ENCODE measurements at regions not wholly inside any gene's neighbourhood (a gene's known extent, or its start where the extent isn't known, plus 50 kb on each side); places are given as distances from the start of the nearest gene placed in this dataset.
"Not testable (repeated sequence)": the region's sequence is repeated elsewhere in the genome, so short reads cannot be mapped to it uniquely, and the experiment has no call there.

DNA sequence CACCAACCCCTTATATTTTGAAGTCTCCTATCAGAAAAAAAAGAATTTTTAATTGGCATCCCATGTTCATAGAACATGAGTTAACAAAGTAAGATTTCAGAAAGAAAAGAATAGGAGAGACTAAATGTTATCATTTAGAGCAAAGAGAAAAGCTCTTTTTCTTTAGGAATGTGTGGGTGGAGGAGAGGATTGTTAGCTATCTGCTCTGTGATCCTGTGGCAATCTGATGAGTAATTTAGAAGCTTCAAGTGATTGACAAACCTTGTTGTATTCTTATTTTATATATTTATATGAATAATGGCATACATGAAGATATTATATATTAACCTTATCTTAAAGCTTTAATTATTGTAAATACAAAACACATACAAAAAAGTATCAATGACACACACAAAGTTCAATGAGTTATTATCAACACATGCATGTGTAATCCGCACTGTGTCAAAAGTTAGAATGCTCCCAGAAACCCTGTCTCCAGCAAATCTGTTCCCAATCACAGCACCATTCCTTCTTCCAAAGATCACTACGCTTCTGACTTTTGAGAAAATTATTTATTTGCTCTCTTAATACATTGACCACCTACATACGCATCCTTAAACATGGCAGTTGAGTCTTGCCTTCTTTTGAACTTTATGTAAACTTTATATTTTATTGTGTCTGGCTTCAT is 907.4 kb downstream of the MCTP2 start:
- DNase-seq (ENCODE audit: low read depth) = no peak

DNA sequence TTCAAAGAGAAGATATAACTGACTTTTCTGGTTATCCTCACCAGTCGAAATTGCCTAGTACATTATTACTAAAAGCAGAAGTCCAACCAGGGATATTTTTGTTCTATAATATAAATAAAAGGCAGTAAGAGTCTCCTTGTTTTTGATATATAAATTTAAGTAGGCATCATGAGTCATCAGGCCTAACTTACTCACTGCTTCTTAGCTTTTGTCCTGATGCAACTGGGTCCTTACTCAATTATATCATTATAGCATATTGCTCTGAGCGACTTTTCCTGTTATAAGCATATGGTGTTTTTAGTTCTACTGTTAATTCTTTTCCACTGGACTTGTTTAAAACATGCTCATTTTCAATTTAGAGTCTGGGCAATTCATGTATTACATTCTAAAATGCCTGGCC is 910.1 kb downstream of the MCTP2 start:
- peak; percentile 38 for DNase-seq (ENCODE audit: low read depth)

DNA sequence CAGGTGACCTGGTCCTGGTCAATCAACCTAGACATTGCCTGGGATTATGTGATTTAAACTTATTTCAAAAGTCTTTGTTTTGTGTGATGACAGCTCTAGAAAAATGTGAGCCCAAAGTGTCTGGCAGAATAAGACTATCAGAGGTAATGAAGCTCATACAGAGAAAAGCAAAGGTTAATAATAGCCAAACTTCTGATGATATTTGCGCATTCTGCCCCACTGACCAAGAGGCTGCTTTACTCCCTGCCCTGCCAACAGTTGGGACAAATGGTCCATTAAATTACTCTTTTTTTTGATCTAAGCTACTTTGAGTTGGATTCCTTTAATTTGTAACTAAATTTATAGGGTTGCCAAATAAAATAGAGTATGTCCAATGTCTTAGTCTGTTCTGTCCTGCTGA is 911.2 kb downstream of the MCTP2 start:
- DNase-seq (ENCODE audit: low read depth) = no peak

DNA sequence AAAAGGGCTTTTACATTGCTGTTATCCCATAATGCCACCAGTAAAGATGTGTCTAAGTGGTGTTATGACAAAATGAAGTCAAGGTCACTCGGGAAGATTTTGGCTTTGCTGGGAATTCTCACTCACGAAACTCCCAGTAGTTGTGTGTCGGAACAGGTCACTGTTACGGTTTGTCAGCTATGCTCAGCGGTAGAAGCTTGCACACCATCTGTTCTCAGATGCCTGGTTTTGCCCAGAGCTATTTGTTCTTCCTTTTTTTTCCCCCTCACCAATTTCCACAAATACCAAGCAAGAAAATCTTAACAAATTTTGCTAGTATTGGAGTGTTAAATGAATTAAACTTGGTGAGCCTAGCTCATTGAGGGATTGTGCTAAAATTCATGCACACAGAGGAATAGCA is 915.1 kb downstream of the MCTP2 start:
- DNase-seq (ENCODE audit: low read depth) = no peak

DNA sequence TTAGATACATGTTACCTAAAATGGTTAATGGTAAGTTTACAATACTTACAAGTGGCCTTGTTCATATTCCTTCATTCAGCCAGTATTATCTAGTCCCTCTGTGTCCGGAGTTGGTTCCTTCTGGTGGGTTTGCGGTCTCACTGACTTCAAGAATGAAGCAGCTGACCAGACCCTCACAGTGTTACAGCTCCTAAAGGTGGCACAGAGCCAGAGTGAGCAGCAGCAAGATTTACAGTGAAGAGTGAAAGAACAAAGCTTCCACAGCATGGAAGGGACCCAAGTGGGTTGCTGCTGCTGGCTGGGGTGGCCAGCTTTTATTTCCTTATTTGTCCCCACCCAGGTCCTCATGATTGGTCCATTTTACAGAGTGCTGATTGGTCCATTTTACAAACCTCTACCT is 916.8 kb downstream of the MCTP2 start:
- no peak for DNase-seq (ENCODE audit: low read depth)

DNA sequence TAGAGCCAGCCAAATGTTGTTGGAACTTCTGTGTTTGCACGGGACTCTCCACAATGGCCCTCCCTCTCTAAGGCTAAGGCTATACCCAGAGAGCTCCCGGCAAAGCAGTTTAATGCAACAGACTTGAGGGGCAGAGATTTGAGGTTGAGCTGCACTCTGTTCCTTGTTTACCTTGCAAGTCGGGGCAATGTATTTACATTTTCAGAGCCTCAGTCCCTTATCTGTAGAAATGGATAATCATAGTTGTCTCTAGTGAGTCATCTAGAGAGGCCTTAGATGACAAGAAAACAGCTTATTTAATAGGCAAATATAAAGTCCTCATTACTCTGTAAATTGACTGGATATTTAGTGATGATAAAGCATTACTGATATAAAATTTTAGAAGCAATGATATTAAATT is 917.7 kb downstream of the MCTP2 start:
- DNase-seq (ENCODE audit: low read depth) = no peak

DNA sequence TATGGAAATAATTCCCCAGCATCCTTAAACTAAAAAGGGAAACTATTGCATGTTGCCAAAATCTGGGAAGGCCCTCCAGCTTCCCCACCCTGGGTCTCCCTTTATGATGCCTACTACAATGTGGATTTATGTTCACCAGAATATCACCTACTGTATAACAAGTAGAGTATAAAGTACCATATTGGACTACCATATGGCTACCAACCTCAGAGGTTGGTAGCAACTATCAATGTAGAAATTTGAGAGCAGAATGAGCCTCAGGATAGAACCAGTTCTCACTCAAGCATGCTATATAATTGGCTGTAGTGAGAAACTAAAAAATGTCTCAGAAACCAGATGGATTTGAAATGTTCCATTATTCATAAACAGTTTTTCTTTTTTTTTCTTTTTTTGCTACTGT is 918.4 kb downstream of the MCTP2 start:
- no peak for DNase-seq (ENCODE audit: low read depth)

DNA sequence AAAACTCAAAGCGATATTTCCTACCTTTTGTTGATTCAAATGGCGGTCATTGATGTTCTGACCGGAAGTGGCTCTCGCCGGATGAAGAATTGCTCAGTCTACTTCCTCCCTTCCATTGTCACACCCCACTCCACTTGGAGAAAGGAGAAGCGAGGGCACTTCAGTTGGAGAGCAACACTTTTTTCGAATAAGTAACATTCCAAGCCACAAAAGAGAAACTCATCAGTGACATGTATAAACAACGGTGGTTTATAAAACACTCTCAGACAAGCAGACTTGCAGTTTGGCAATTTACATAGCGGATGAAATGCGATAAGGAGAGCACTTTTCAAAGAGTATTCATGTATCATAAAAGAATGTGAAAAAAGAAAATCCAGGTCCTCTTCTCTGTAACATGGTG is 919.1 kb downstream of the MCTP2 start:
- no peak for DNase-seq (ENCODE audit: low read depth)

DNA sequence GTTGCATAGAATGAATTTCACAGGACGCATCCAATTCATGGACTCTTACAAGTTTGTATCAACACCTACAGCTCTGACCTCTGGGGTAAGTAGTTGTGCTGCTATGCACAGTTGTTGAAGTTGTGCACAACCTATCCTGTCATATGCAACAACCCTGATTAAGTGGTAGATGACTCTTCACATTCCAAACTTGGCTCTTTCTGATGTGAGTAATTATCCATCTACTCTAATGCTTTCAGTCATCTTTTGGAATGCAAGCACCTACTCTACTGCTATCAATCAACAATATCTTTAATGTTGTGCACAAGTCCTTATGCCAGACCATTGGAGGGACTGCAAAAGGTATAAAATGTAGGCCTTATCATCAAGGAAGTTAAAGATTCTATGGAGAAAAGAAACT is 921.4 kb downstream of the MCTP2 start:
- DNase-seq (ENCODE audit: low read depth) = no peak

DNA sequence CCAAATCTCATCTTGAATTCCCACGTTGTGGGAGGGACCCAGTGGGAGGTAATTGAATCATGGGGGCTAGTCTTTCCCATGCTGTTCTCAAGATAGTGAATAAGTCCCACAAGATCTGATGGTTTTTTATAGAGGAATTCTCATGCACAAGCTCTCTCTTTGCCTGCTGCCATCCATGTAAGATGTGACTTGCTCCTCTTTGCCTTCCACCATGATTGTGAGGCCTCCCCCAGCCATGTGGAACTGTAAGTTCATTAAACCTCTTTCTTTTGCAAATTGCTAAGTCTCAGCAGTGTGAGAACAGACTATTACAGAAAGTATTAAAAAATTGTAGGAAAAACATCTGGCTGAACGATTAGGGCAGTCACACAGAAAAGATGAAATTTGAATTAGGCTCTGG is 921.8 kb downstream of the MCTP2 start:
- DNase-seq (ENCODE audit: low read depth) = not testable (repeated sequence)

DNA sequence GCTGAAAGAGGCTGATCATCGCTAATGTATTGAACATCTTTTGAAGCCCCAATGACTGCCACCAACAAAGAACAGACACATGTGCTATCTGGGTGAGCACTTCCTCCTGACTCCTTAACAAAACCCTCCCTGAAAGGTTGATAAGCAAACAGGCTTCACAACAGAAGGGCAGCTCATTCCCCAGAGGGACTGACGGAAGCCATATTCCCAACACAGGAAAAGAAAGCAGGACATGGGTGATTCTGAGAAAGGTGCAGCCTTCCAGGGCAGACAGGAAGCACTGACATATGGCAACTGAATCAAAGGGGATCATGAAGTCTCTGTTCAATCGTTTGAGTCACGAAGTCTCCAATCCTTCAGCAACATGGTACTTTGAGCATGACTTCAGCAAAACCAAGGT is 929.0 kb downstream of the MCTP2 start:
- DNase-seq (ENCODE audit: low read depth) = no peak

DNA sequence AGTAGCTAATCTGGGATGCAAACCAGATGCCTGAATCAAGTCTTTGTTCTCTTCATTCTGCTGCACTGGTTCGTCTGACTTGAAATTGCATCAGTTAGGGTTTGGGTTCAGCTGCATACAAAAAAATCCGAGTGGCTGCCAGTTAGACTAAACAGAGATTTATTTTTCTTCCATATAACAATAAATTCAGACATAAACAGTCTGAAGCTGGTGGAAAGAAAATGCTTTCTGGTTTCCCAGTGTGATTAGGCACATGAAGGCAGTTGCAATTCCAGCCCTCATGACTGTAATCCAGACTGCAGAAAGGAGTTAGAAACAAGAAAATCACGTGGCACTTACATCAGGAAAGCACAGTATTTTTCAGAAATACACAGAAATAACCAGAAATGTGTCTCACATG is 930.7 kb downstream of the MCTP2 start:
- DNase-seq (ENCODE audit: low read depth) = no peak

DNA sequence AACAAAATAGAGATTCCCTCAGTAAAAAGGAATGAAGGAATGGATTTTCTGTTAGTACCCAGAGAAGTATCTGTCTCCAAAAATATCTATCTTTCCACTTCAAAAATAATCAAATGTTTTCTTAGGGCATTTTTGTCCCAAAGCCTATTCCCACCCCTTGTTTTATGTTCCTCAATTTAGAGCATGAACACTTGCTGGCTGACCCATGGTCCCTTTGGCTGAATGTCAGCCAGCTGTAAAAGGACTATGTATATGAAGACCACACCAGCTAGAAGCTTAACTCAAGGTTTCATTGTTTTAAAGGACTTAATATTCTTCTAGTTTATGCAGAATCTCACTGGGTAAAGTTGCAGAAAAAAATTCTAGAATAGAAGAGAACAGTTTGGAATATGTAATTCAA is 931.2 kb downstream of the MCTP2 start:
- DNase-seq (ENCODE audit: low read depth) = no peak

DNA sequence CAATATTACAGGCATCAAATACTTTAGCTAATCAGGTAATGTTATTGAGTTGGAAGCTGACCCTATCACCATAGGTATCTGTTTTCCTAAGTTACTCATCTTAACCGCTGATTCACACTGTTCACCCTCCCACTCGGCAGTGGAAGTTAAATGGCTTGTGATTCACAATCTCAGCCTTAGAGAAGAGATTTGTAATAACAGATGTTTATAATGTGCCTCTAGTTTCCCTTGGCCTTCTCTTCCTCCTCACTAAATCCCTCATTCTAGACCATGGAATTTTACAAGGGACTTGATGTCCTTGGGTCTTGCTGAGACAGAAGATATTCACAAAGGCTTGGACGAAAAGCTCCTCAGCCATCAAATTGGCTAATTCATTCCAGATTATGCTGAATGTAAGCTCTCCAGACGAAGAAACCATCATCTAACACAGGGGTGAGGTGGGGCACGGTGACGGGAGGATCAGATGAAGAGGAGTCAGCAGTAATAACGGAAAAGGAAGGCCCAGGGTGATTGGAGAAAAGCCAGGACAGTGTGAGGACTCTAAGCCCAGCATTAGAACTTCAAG is 931.7 kb downstream of the MCTP2 start:
- peak; percentile 68 for DNase-seq (ENCODE audit: low read depth)

DNA sequence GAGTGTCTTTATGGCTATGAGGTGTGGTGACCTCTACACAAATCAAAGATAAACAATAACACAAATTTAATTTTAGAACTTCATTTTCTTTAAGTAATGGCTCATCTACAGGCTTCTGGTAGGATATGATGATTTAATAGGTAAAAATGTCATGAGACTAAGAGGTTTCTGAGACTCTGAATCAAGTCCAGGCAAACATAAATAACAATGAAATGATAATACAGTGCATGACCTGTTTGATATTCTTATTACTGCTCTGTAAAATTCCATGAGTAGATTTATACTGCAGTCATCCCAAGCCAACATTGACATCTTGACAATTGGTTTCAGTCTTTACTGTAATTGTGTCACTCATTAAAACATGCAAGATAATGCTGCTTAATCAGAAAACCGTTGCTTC is 936.8 kb downstream of the MCTP2 start:
- no peak for DNase-seq (ENCODE audit: low read depth)

DNA sequence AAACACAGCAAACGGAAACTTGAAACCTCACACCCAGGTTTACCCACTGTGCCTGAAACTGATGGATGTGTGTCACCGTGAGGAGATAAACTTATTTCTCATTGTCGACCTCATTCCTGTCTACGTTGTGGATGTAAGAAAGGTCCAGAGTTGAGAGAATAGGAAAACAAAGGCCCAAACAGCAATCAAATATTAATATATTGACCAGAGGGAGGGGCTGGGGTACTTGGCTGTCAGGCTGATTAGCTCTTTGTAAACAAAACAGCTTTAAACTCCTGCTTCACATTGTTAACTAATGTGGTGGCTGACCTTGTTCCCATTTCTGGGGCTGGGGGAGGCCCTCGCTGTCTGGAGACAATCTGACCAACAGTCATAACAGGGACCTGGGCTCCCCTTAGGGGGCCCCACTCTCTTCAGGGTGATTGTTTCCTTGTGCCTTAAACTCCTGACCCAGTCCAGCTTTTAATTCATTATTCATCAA is 937.6 kb downstream of the MCTP2 start:
- no peak for DNase-seq (ENCODE audit: low read depth)

DNA sequence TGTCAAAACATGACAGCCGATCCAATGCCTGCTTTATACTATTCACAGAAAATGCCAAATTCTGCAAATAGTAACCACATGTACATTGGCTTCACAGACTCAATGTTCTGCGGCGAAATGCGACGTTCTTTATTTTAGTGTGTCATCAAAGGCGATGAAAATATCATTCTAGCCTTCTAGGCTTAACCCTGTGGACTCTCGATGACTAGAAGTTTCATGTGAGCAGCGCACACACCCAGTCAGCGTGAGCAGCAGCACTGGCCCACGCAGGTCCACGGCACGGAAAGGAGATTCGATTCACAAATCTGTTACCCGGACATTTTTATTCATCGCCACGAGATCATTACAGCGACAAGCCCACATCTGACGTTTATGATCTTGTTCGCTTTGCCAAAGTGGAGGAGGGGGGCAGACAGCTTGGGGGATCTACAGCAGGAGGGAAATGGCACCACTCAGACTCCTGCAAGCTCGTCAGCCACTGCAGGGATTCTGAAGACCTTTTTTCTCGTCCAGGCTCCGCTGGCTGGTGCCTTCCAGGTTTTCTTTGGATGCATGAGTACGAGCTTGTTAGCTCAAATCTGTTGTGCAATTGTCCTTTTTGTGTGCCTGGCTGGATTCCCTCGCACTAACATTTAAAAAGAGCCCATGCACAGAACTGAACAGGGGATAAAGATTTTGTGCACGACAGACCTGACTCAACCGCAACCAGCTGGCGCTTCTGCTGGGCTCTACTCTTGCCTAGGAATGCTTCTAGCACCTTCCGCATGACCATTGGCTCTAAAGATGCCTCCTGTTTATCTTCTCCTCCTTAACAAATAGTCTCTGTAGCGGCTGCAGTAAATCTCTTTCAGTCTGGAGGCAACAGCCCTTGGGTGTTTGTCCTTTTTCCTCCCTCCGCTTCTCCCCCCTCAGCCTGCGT is 938.4 kb downstream of the MCTP2 start:
- DNase-seq (ENCODE audit: low read depth) = no peak

DNA sequence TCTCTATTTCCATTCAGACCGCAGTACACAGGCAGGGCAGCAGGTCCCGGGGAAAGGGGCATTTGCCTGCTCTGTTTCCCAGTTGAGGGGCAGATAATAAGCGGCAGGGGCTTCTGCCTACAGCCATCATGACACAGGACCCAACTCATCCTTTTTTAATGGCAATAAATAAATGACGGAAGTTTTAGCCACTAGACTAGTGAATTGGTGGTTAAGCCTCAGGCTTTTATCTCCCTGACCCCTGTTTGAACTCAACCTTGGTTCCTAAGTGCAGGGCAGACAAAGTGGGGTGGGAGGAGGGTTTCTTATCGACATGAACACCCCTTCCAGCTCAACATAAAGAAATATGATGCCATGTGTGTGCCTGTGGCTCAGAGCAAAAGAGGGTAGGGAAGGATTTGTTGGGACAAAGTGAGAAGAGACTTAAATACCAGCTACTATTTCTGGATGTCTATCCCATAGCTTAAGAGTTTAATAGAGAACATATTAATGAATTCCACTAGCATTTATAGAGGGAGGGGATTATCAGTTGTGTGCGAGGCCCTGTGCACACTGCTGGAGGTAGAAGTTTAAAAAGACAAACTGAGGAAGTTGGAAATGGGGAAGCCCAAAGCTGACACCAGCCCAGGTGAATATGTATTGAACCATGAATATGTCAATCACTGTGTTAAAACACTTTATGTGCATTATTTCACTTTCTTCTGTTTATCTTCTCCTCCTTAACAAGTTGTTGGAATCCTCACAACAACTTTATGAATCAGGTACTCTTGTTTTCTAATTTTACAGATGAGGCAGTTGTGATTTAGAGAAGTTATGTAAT is 939.4 kb downstream of the MCTP2 start:
- no peak for DNase-seq (ENCODE audit: low read depth)

DNA sequence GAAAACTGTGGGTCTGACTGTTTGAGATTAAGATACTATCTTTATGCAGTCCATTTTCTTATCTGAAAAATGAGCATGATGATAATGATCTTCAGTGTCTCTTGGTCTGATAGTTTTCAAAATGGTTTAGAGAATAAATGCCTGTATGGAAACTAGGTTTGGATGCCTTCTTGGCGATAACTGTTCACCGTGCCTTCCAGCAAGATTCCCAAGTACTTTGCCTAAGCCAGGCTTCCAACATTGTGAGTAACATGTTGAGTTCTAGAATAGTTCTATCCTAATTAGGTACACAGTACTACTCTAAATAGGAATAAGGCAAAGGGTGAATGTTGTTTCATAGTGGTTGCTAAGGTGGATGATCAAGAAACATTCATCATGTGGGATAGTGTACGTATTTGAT is 940.2 kb downstream of the MCTP2 start:
- DNase-seq (ENCODE audit: low read depth) = no peak

DNA sequence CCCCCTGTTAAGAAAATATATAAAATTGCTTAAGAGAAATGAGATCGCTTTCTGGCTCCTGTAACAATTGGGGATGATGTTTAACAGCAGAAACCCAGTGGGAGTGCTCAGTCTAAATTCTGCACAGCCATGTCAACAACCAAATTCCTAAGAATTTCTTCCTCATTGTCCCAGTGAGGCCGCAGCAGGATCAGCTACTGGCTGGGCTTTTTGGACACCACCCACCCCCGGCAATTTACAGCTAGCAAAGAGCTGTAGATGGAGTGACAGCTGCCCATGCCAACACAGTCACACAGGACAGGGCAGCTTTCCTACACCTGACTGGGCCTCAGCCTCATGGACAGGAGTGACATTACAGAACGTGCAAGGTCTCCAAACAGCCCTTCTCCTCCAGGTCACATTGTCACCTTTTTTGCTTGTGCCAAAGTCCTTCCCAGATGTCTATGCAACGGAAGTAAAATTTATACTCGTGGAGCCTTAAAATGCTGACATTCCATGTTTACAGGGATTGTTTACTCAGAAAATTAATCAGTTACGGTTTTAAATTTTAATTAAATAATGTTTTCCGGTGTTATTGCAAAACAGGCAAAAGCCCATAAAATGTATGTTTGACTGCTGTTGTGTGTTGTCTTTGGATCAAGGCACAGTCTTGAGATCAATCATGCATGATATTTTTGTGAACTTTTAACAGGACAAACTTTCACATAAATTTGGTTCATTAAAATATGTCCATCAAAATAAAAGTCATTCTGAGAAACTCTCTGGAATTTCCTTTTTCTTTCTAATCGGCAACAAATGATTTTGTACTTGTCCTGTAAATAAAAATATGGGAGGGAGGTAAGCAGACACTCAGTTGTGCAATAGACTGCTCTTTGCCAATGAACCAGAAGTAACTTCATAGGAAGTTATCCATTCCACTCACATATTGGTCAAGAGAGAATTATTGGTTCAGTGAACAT is 943.2 kb downstream of the MCTP2 start:
- DNase-seq (ENCODE audit: low read depth) = peak; percentile 16
